Limb (tissue), 2 donors: ENCODE measurements at regions not wholly inside any gene's neighbourhood (a gene's known extent, or its start where the extent isn't known, plus 50 kb on each side); places are given as distances from the start of the nearest gene placed in this dataset.
"Not testable (repeated sequence)": the region's sequence is repeated elsewhere in the genome, so short reads cannot be mapped to it uniquely, and the experiment has no call there.

Experiments used
- DNase-seq, 2 donors: peaks; one replicate each; pipeline ENCODE4 v3.0.0-alpha.2; 2016; ENCODE audit errors: extremely low spot score in 2 of 2

- no peak for DNase-seq
Observed at GRCh38 chr1:91098299-91098906, 76.6 kb upstream of the ZNF644 start.

GRCh38 chr1:91095321-91095720 lies 73.5 kb upstream of the ZNF644 start:
- DNase-seq, result not testable (repeated sequence)

- no peak for DNase-seq
Observed at GRCh38 chr1:91092503-91092902, 70.7 kb upstream of the ZNF644 start.

- DNase-seq, result no peak
Observed at GRCh38 chr1:91091812-91092211, 70.0 kb upstream of the ZNF644 start.

GRCh38 chr1:91080650-91081049 lies 58.8 kb upstream of the ZNF644 start:
- DNase-seq, result no peak

GRCh38 chr1:91078859-91079258 lies 57.0 kb upstream of the ZNF644 start:
- DNase-seq, result no peak

- no peak for DNase-seq
Observed at GRCh38 chr1:91076834-91077233, 55.0 kb upstream of the ZNF644 start.

- DNase-seq, result no peak
Observed at GRCh38 chr1:91075233-91076135, 53.6 kb upstream of the ZNF644 start.

GRCh38 chr1:91073299-91073698 lies 51.5 kb upstream of the ZNF644 start:
- DNase-seq, result no peak

- no peak for DNase-seq
Observed at GRCh38 chr1:91071838-91072237, 50.0 kb upstream of the ZNF644 start.
